DOHH2 (cell line): ENCODE measurements at regions not wholly inside any gene's neighbourhood (a gene's known extent, or its start where the extent isn't known, plus 50 kb on each side); places are given as distances from the start of the nearest gene placed in this dataset.

Experiments
- CTCF ChIP-seq: fragments of 200-600 bp; sonication (generic); IDR thresholded peaks from one replicate; pipeline ENCODE4 v1.5.1; 2014; ENCODE audit warnings: antibody characterized with exemption, mild to moderate bottlenecking, low read depth, low read length; ENCODE audit not compliant: poor library complexity, severe bottlenecking
- EZH2phosphoT487 ChIP-seq: fragments of 200-600 bp; sonication (generic); IDR thresholded peaks from 2 replicates; pipeline ENCODE4 v1.6.1; 2017; ENCODE audit warnings: borderline replicate concordance, mild to moderate bottlenecking, antibody characterized with exemption, low read length, moderate library complexity, mixed read lengths

GRCh38 chr22:27690599-27690998, 111.0 kb downstream of the MN1 start:
- TF ChIP-seq CTCF, result no peak
- TF ChIP-seq EZH2phosphoT487, result no peak
